B cell (primary cell): ENCODE measurements at regions not wholly inside any gene's neighbourhood (a gene's known extent, or its start where the extent isn't known, plus 50 kb on each side); places are given as distances from the start of the nearest gene placed in this dataset.

ENCODE experiments used
- ATAC-seq: fragments of 200-7000 bp; cut with Tn5 transposase; one replicate; pipeline ENCODE4 v1.10.0; 2021; ENCODE audit warnings: low read depth, mild to moderate bottlenecking, moderate number of reproducible peaks, moderate library complexity
- CTCF ChIA-PET: fragments of 350-600 bp; sonication (Branson Sonifier 250); formaldehyde crosslinking; loops from one replicate; lab custom pipeline; 2021; ENCODE audit warnings: antibody characterized with exemption, inconsistent platforms; lab: Charles Lee
- POLR2A ChIA-PET: fragments of 350-600 bp; sonication (Branson Sonifier 250); formaldehyde crosslinking; loops from one replicate; lab custom pipeline; 2021; ENCODE audit warnings: antibody characterized with exemption; lab: Charles Lee
- DNase-seq: peaks from one replicate; pipeline ENCODE4 v3.0.0; 2013
- H2AFZ ChIP-seq: 2 replicates; pipeline ENCODE4 v1.6.1; 2012; ENCODE audit warnings: mild to moderate bottlenecking, low read depth, low read length; ENCODE audit not compliant: insufficient read depth, poor library complexity, severe bottlenecking
- H3K27ac ChIP-seq, 2 donors: 1 replicate in 1 of 2; 2 replicates in 1 of 2; pipeline ENCODE4 v1.5.1; 2012 to 2013; ENCODE audit warnings: low read length in 2 of 2, mild to moderate bottlenecking in 2 of 2, moderate library complexity in 1 of 2
- H3K27me3 ChIP-seq, 4 experiments: fragments of 200-600 bp in 1 of 4; sonication (generic) in 1 of 4; replicated peaks in 1 of 4; 1 replicate in 2 of 4; 2 replicates in 2 of 4; pipeline versions ENCODE4 v1.6.1 to v1.7.0; 2013 to 2016; ENCODE audit warnings: low read length in 3 of 4, mild to moderate bottlenecking in 2 of 4, mixed read lengths in 1 of 4, moderate library complexity in 1 of 4; ENCODE audit not compliant: insufficient read depth in 4 of 4, control insufficient read depth in 3 of 4; ENCODE audit errors: control extremely low read depth in 1 of 4
- H3K36me3 ChIP-seq, 2 experiments: replicated peaks in 1 of 2; 1 replicate in 1 of 2; 2 replicates in 1 of 2; pipeline versions ENCODE4 v1.6.1 to v1.7.1; 2013; ENCODE audit warnings: low read length in 1 of 2; ENCODE audit not compliant: insufficient read depth in 2 of 2, control insufficient read depth in 1 of 2; ENCODE audit errors: control extremely low read depth in 1 of 2, extremely low read depth in 1 of 2
- H3K4me1 ChIP-seq, 2 donors: fragments of 200-600 bp in 1 of 2; sonication (generic) in 1 of 2; 1 replicate in 1 of 2; 2 replicates in 1 of 2; pipeline versions ENCODE4 v1.5.1 to v1.6.1; 2013 to 2017; ENCODE audit warnings: low read length in 2 of 2; ENCODE audit not compliant: control insufficient read depth in 2 of 2, insufficient read depth in 2 of 2
- H3K4me2 ChIP-seq: replicated peaks from 2 replicates; pipeline ENCODE3; 2012; ENCODE audit warnings: mild to moderate bottlenecking, low read depth, low read length; ENCODE audit not compliant: poor library complexity, severe bottlenecking
- H3K4me3 ChIP-seq, 5 experiments: fragments of 200-600 bp in 1 of 5; sonication (generic) in 1 of 5; 1 replicate in 3 of 5; 2 replicates in 2 of 5; pipeline versions ENCODE4 v1.5.1 to v1.7.0; 2011 to 2016; ENCODE audit warnings: low read length in 4 of 5, mild to moderate bottlenecking in 4 of 5, low read depth in 2 of 5, control low read depth in 1 of 5, moderate library complexity in 1 of 5; ENCODE audit not compliant: insufficient read depth in 1 of 5; ENCODE audit errors: control extremely low read depth in 1 of 5, extremely low read depth in 1 of 5
- H3K79me2 ChIP-seq: fragments of 200-600 bp; sonication (generic); one replicate; pipeline ENCODE4 v1.6.0; 2016; ENCODE audit warnings: low read length; ENCODE audit not compliant: control insufficient read depth, insufficient read depth
- H3K9ac ChIP-seq: fragments of 200-600 bp; sonication (generic); 2 replicates; pipeline ENCODE4 v1.6.1; 2017; ENCODE audit warnings: mild to moderate bottlenecking, low read length, moderate library complexity
- H3K9me3 ChIP-seq, 3 donors: one replicate each; pipeline versions ENCODE4 v1.6.1 to v1.7.1; 2013; ENCODE audit warnings: low read length in 2 of 3; ENCODE audit not compliant: control insufficient read depth in 2 of 3, insufficient read depth in 1 of 3; ENCODE audit errors: control extremely low read depth in 1 of 3
- H4K20me1 ChIP-seq: 2 replicates; pipeline ENCODE4 v1.6.0; 2012; ENCODE audit warnings: mild to moderate bottlenecking, low read length; ENCODE audit not compliant: insufficient read depth, control insufficient read depth, poor library complexity, severe bottlenecking
- H3K27ac Mint-ChIP-seq: one replicate; pipeline ENCODE4 v1.8.0; 2021; ENCODE audit warnings: mixed read lengths
- H3K27me3 Mint-ChIP-seq: one replicate; pipeline ENCODE4 v1.8.0; 2021; ENCODE audit warnings: mixed read lengths
- H3K4me1 Mint-ChIP-seq: one replicate; pipeline ENCODE4 v1.8.0; 2021; ENCODE audit warnings: mixed read lengths
- H3K4me3 Mint-ChIP-seq: one replicate; pipeline ENCODE4 v1.8.0; 2021; ENCODE audit warnings: mixed read lengths
- H3K9me3 Mint-ChIP-seq: one replicate; pipeline ENCODE4 v1.8.0; 2022; ENCODE audit warnings: mixed read lengths; ENCODE audit not compliant: insufficient read depth
- CTCF ChIP-seq: fragments of 200-600 bp; IDR thresholded peaks from one replicate; pipeline ENCODE4 v1.8.0; 2022; ENCODE audit warnings: antibody characterized with exemption, mild to moderate bottlenecking
- EZH2 ChIP-seq: IDR thresholded peaks from 2 replicates; pipeline ENCODE4 v1.6.1; 2012; ENCODE audit warnings: borderline replicate concordance, low read depth, mild to moderate bottlenecking, moderate library complexity, low read length; ENCODE audit not compliant: insufficient read depth, poor library complexity, severe bottlenecking
- WGBS: methylation state at CpG from one replicate; pipeline ENCODE4 v1.1.5; 2013; ENCODE audit warnings: missing lambda C conversion rate; ENCODE audit not compliant: insufficient coverage; 5-methylcytosine and 5-hydroxymethylcytosine counted together
- intact Hi-C: fragments of 100-400 bp; cut with micrococcal nuclease; formaldehyde crosslinking; loops from one replicate; pipeline ENCODE4 v1.10.0; 2022

- no peaks in the 10 kb centered on the region for H3K4me1 ChIP-seq
- ATAC-seq (no peak), DNase-seq (no peak)
- H4K20me1 ChIP-seq, result no peaks in the 10 kb centered on the region
- H3K4me2 ChIP-seq, result no peak overlapping the region
- no peaks in the 10 kb centered on the region for H3K9me3 ChIP-seq
- no peak overlapping the region for H3K4me3 Mint-ChIP-seq
- peaks cover 0 to 3% (median 0%) of the 10 kb centered on the region in 4 experiments for H3K27me3 ChIP-seq
- peaks cover 36% of the 10 kb centered on the region for H3K27me3 Mint-ChIP-seq
- no peaks in the 10 kb centered on the region for H3K4me1 Mint-ChIP-seq
- 94% methylated on average over 5 of the region's 7 CpGs for WGBS
- CTCF ChIA-PET, result no interaction called here
- H3K27ac Mint-ChIP-seq, result no peak overlapping the region
- no peaks in the 10 kb centered on the region for H3K36me3 ChIP-seq
- H3K9ac ChIP-seq, result no peak overlapping the region
- H3K79me2 ChIP-seq, result no peaks in the 10 kb centered on the region
- H3K9me3 Mint-ChIP-seq, result no peaks in the 10 kb centered on the region
- POLR2A ChIA-PET, result no interaction called here
- no peak overlapping the region for H2AFZ ChIP-seq
- no peak overlapping the region for H3K27ac ChIP-seq
- TF ChIP-seq CTCF (no peak), EZH2 (no peak)
- intact Hi-C loops, result no loop called here
- no peak overlapping the region for H3K4me3 ChIP-seq
Observed at GRCh38 chr2:45269149-45269793, 260.0 kb upstream of the SIX2 start.

GRCh38 chr2:45268631-45269030, 259.4 kb upstream of the SIX2 start:
- Mint-ChIP-seq H3K4me3 (no peak overlapping the region), H3K27ac (no peak overlapping the region), H3K4me1 (no peaks in the 10 kb centered on the region), H3K9me3 (no peaks in the 10 kb centered on the region), H3K27me3 (peaks cover 36% of the 10 kb centered on the region)
- WGBS, result 88% methylated on average over 3 of the region's 3 CpGs
- no peak overlapping the region for H3K4me2 ChIP-seq
- H3K4me1 ChIP-seq, result no peaks in the 10 kb centered on the region
- intact Hi-C loops, result no loop called here
- no peak overlapping the region for H2AFZ ChIP-seq
- no peaks in the 10 kb centered on the region for H3K9me3 ChIP-seq
- H3K4me3 ChIP-seq, result no peak overlapping the region
- H3K36me3 ChIP-seq, result no peaks in the 10 kb centered on the region
- H3K79me2 ChIP-seq, result no peaks in the 10 kb centered on the region
- H3K9ac ChIP-seq, result no peak overlapping the region
- ATAC-seq (no peak), DNase-seq (no peak)
- TF ChIP-seq EZH2 (no peak), CTCF (no peak)
- ChIA-PET POLR2A (no interaction called here), CTCF (no interaction called here)
- no peaks in the 10 kb centered on the region for H4K20me1 ChIP-seq
- H3K27me3 ChIP-seq, result peaks cover 0 to 3% (median 0%) of the 10 kb centered on the region in 4 experiments
- no peak overlapping the region for H3K27ac ChIP-seq
